GM19043 (cell line): ENCODE measurements at regions not wholly inside any gene's neighbourhood (a gene's known extent, or its start where the extent isn't known, plus 50 kb on each side); places are given as distances from the start of the nearest gene placed in this dataset.

Source experiments
- ATAC-seq: cut with Tn5 transposase; IDR thresholded peaks from one replicate; pipeline ENCODE4 v1.9.1; 2021; ENCODE audit warnings: low read depth; ENCODE audit not compliant: unreplicated experiment

GRCh38 chr18:76205906-76206305 lies 289.1 kb downstream of the ZNF516 start:
- ATAC-seq: no peak

DNA sequence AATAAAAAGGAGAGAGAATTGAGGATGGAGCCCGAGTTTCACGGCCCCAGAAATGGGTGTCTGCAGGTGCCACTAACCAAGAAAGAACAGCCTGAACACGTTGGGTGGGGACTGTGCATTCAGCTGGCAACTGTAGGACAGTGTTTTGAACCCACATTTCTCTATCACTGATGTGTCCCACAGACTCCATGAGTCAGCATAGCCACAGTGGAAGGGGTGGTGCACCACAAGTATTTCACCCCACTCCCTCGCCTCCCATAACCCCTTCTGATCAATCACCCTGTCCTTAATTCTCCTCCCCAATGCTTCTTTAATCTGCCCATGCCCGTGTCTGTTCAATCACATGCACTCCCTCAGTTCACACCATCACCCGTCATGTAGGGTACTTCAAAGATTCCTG lies 291.5 kb downstream of the ZNF516 start:
- ATAC-seq: no peak

GRCh38 chr18:76202322-76202721 lies 292.7 kb downstream of the ZNF516 start:
- no peak for ATAC-seq

GRCh38 chr18:76195601-76196000 lies 299.4 kb downstream of the ZNF516 start:
- no peak for ATAC-seq

GRCh38 chr18:76188097-76188496 lies 306.9 kb downstream of the ZNF516 start:
- ATAC-seq: no peak

- no peak for ATAC-seq
Observed at GRCh38 chr18:76179257-76179656, 315.8 kb downstream of the ZNF516 start.

DNA sequence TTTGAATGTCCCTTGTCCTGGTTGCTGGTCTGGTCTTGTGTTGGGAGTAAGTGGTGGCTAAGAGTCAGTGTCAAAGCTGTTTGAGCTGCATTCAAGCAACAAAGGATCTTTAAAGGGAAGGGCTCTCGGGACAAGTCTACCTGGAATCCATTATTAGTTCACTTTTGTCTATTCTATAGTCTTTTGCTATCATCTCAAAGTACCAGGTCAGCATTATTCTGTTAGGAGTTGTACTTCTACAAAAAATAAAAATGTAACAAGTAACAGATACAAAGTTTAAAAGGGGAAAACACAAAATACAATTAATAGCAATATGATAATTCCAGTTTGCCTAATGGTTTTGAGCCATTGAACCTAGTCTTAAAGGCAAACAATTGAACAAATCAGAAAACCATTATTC lies 317.9 kb downstream of the ZNF516 start:
- ATAC-seq: no peak

DNA sequence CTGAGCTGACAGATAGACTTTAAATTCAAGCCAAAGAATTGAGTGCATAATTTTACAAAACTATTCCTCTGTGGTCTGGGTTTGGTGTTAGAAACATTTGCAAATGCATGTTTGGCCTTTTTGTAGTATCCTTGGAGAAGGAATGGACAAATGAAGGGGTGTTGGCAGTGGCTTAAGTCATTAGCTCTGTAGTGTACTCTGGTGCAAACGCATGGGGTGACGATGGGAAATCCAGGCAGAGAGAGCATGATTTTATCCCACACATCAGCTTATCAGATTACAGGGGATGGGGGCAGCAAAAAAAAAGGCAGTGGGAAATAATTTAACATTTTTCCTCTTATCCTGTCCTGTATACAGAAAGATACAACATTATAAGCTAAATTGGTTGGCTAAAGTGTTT lies 320.6 kb downstream of the ZNF516 start:
- no peak for ATAC-seq

GRCh38 chr18:76169733-76170132 lies 325.3 kb downstream of the ZNF516 start:
- no peak for ATAC-seq

- ATAC-seq: no peak
Observed at GRCh38 chr18:76167845-76168621, 327.0 kb downstream of the ZNF516 start.

GRCh38 chr18:76167410-76167809 lies 327.6 kb downstream of the ZNF516 start:
- ATAC-seq: no peak

DNA sequence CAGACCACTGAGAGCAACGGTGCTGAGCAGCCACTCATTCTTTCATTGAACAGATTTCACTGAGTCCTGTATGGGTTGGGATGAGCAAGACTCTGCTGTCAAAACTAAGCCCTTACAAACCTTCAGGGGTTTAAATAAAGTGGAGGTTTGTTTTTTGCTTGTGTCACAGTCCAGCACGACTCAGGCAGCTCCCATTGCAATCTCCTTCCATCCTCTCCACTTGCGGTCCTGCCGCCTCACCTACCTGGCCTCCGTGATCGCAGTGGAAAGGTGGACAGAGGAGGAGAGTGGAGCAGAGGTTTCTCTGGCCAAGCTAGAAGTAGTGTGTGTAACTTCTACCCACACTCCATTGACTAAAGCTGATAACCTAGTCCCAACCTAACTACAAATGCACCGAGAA lies 332.2 kb downstream of the ZNF516 start:
- no peak for ATAC-seq

DNA sequence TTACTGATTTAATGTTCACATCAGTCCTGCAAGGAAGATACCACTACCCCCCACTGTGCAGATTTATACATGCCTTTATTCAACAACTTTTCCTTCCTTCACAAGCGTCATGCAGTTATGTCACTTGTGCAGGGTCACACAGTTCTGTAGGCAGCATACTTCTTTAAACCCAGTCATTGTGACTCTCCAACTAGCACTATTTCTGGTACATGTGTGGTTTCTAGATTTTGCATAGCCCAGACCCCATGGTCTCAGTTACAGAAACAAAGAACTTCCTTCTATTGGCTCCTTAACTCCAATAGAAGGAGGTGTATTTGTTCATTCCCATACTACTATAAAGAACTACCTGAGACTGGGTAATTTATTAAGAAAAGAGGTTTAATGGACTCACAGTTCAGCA lies 333.1 kb downstream of the ZNF516 start:
- ATAC-seq: no peak

GRCh38 chr18:76153691-76154090 lies 341.4 kb downstream of the ZNF516 start:
- no peak for ATAC-seq

DNA sequence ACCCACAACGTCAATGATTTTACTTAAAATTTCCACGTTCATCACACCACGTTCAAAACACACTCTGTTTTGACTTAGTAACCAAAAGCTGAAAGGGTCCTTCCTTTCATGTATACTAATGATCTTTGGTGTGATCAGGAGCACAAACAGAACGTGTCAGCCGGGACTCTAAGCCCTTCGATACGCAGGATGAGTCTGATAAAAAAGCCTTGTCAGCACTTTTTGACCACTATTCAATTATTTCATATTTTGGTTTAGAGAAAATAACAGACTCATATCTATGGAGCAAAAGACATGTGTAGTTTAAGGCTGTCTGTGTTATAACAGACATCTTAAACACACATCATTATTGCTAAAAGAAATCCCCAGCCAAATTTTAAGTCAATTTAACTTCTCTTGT lies 345.3 kb downstream of the ZNF516 start:
- no peak for ATAC-seq

- ATAC-seq: no peak
Observed at GRCh38 chr18:76149284-76149683, 345.8 kb downstream of the ZNF516 start.

- no peak for ATAC-seq
Observed at GRCh38 chr18:76145521-76146376, 349.3 kb downstream of the ZNF516 start.

DNA sequence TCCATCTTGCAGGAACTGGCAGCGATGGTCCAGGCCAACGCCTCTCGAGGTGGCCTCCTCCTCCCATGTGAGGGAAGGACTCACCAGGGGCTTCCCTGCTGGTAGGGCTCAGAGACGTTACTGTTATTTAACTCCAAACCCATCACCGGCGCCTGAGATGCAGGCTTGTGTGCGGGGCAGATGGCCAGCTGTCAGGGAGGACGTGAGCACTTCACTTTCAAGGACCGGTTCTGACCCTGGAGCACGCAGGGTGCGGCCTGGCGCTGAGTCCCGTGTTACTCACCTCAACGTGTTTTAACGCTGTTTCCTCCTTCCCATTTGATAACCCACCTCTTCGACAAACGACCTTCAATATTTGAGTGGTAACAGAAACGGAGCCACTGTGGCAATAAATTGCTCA lies 350.2 kb downstream of the ZNF516 start:
- ATAC-seq: no peak

- no peak for ATAC-seq
Observed at GRCh38 chr18:76142611-76143010, 352.4 kb downstream of the ZNF516 start.

DNA sequence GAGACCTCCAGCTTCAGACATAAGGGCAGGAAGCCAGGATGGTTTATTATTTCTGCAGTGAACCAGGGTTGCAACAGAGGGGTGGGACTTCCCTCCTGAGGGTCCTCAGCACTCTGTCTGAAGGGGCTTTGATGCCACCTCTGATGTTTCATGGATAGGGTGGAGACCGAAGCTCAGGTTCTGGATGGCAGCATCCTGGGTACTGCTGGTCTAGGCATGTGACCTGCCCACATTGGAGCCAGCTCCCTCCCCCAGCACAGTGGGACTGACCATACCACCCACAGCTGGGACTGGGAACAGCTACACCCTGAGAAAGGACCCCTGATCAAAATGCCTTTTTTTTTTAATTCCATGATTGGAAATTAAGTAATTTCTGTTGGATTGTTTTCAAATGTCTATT lies 355.2 kb downstream of the ZNF516 start:
- no peak for ATAC-seq

DNA sequence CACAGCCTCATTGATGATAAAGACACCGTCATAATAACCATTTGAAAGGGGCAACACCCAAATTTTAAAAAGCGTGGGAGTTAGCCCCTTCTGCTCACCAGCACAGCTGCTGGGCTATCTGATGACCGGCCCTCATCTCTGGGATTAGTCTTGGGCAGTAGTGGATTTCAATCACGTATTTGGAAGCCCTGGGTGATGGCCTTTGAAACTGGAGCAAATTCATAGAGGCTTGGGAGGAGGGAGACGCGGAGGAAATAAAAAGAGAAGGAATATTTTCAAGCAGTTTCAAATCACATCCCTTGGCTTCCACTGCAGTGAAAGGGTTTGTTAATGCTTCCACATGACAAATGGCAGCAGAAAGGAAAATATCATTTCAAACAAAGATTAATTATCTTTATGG lies 357.8 kb downstream of the ZNF516 start:
- ATAC-seq: no peak

GRCh38 chr18:76136701-76137100 lies 358.3 kb downstream of the ZNF516 start:
- no peak for ATAC-seq
